ENCODE measurements at regions not wholly inside any gene's neighbourhood (a gene's known extent, or its start where the extent isn't known, plus 50 kb on each side); places are given as distances from the start of the nearest gene placed in this dataset.

GRCh38 chr17:64781810-64782555 is 119.9 kb upstream of the SMURF2 start:
- Histone ChIP-seq H3K27ac (ENCODE audit: insufficient read depth, low read depth, low read length) (peak overlapping the region; percentile 95), H3K27me3 (ENCODE audit: control insufficient read depth in 2 of 2, insufficient read depth in 2 of 2, low read length in 2 of 2) (no peaks in the 10 kb centered on the region), H3K9ac (replicated peaks; ENCODE audit: extremely low read depth, insufficient read depth, low read length) (peak overlapping the region; percentile 97), H3K4me1 (ENCODE audit: control insufficient read depth, extremely low read depth, insufficient read depth, low read length) (peaks cover 24% of the 10 kb centered on the region), H2AFZ (ENCODE audit: low read depth, low read length) (peak overlapping the region; percentile 67), H3K79me2 (ENCODE audit: control insufficient read depth, insufficient read depth, low read length) (peaks cover 23% of the 10 kb centered on the region), H3K9me3 (replicated peaks; ENCODE audit: control insufficient read depth, insufficient read depth, low read length) (no peaks in the 10 kb centered on the region), H3K9me1 (replicated peaks; ENCODE audit: control insufficient read depth, extremely low read depth, insufficient read depth, low read length) (no peaks in the 10 kb centered on the region), H3K4me3 (replicated peaks in 1 of 3; ENCODE audit: insufficient read depth in 1 of 3, low read depth in 1 of 3, low read length in 3 of 3) (peak overlapping the region; percentile 18 to 73 (median 39)), H3K4me2 (ENCODE audit: insufficient read depth, low read length) (peak overlapping the region; percentile 82), H4K20me1 (replicated peaks; ENCODE audit: control insufficient read depth, extremely low read depth, insufficient read depth, low read length) (no peaks in the 10 kb centered on the region), H3K36me3 (ENCODE audit: control insufficient read depth in 2 of 2, extremely low read depth in 1 of 2, insufficient read depth in 2 of 2, low read length in 2 of 2) (peaks cover 0 to 10% of the 10 kb centered on the region in 2 experiments)
- dilution Hi-C loops (cut with MboI; ENCODE audit: extremely low pct_ligation_motif_present, low sequenced_read_pairs): no loop called here
- POLR2A ChIA-PET: interaction anchor here (0.6 kb wide), 1 partner anchor 181 kb away, joined by 5 read pairs; no protein-coding TSS in a partner anchor
- CTCF ChIA-PET: interaction anchor here (0.9 to 1.8 kb wide), 4 partner anchors 11 to 177 kb away, joined by 3 to 4 read pairs (median 3); partner anchors contain the start of gene LRRC37A3
- BruUV-seq (replicated peaks): TSS peak; percentile 55
- DNase-seq (ENCODE audit: low read depth, low spot score) (no peak), FAIRE-seq (peak; percentile 42)
- TF ChIP-seq, protein P1, sequence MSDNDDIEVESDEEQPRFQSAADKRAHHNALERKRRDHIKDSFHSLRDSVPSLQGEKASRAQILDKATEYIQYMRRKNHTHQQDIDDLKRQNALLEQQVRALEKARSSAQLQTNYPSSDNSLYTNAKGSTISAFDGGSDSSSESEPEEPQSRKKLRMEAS (IDR thresholded peaks at IDR 0.05; ENCODE audit: insufficient read depth, insufficient read length): no peak
- TF ChIP-seq POLR2A (IDR thresholded peaks at IDR 0.05; ENCODE audit: low read depth, low read length) (no peak), JUN (IDR thresholded peaks at IDR 0.05; ENCODE audit: borderline replicate concordance, insufficient read depth, insufficient read length, low read depth) (no peak), EZH2 (IDR thresholded peaks at IDR 0.05; ENCODE audit: borderline replicate concordance, low read depth, low read length, severe bottlenecking) (no peak), FOS (IDR thresholded peaks at IDR 0.05; ENCODE audit: borderline replicate concordance, insufficient read depth, low read length) (no peak), POLR2AphosphoS5 (IDR thresholded peaks at IDR 0.05; ENCODE audit: insufficient read depth, low read depth, low read length) (no peak), GATA2 (IDR thresholded peaks at IDR 0.05; ENCODE audit: insufficient read depth, insufficient read length, low read depth, low read length) (no peak)
- TF ChIP-seq, protein P2, sequence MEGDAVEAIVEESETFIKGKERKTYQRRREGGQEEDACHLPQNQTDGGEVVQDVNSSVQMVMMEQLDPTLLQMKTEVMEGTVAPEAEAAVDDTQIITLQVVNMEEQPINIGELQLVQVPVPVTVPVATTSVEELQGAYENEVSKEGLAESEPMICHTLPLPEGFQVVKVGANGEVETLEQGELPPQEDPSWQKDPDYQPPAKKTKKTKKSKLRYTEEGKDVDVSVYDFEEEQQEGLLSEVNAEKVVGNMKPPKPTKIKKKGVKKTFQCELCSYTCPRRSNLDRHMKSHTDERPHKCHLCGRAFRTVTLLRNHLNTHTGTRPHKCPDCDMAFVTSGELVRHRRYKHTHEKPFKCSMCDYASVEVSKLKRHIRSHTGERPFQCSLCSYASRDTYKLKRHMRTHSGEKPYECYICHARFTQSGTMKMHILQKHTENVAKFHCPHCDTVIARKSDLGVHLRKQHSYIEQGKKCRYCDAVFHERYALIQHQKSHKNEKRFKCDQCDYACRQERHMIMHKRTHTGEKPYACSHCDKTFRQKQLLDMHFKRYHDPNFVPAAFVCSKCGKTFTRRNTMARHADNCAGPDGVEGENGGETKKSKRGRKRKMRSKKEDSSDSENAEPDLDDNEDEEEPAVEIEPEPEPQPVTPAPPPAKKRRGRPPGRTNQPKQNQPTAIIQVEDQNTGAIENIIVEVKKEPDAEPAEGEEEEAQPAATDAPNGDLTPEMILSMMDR (IDR thresholded peaks at IDR 0.05; ENCODE audit: extremely low read depth in 1 of 2, insufficient read depth in 1 of 2, low read depth in 1 of 2, low read length in 2 of 2): no peak
- intact Hi-C loops (cut with micrococcal nuclease): loop anchor here (5.0 kb wide), 1 partner anchor 415 kb away; no protein-coding TSS in a partner anchor

All from endothelial cell of umbilical vein (primary cell).